PC-9 (cell line): ENCODE measurements at regions not wholly inside any gene's neighbourhood (a gene's known extent, or its start where the extent isn't known, plus 50 kb on each side); places are given as distances from the start of the nearest gene placed in this dataset.

ENCODE experiments used
- BruUV-seq: library from RNA; stranded (reverse); fragments of 400-500 nt; replicated peaks from 2 replicates; lab custom pipeline; 2021; lab: Mats Ljungman, UMichigan
- CTCF ChIA-PET: fragments of 300-600 bp; sonication (Branson Sonifier 250); formaldehyde crosslinking; loops from one replicate; lab custom pipeline; 2022; ENCODE audit warnings: antibody characterized with exemption; lab: Charles Lee
- POLR2A ChIA-PET: fragments of 300-600 bp; sonication (Branson Sonifier 250); formaldehyde crosslinking; loops from one replicate; lab custom pipeline; 2022; ENCODE audit warnings: antibody characterized with exemption; ENCODE audit not compliant: unreplicated experiment; lab: Charles Lee
- DNase-seq, 2 experiments: peaks; one replicate each; pipeline versions ENCODE4 v3.0.0 to v3.0.0-alpha.2; 2015 to 2022; ENCODE audit warnings: mixed read lengths in 1 of 2
- H2AFZ ChIP-seq: fragments of 200-600 bp; sonication (generic); 2 replicates; pipeline ENCODE4 v1.8.1; 2017; ENCODE audit warnings: antibody characterized with exemption
- H3F3A ChIP-seq: fragments of 200-600 bp; sonication (generic); 2 replicates; pipeline ENCODE4 v1.8.1; 2017; ENCODE audit warnings: antibody characterized with exemption, mild to moderate bottlenecking, low read depth; ENCODE audit not compliant: insufficient read depth
- H3K27ac ChIP-seq: fragments of 200-600 bp; sonication (generic); 2 replicates; pipeline ENCODE4 v1.6.1; 2016; ENCODE audit warnings: mixed run types
- H3K27me3 ChIP-seq: fragments of 200-600 bp; sonication (generic); 2 replicates; pipeline ENCODE4 v1.6.1; 2016; ENCODE audit warnings: low read depth, mixed run types; ENCODE audit not compliant: insufficient read depth
- H3K36me3 ChIP-seq: fragments of 200-600 bp; sonication (generic); 2 replicates; pipeline ENCODE4 v1.6.1; 2016; ENCODE audit warnings: low read depth, mixed run types
- H3K4me1 ChIP-seq: fragments of 200-600 bp; sonication (generic); replicated peaks from 2 replicates; pipeline ENCODE4 v1.6.1; 2016; ENCODE audit warnings: mixed run types; ENCODE audit not compliant: insufficient read depth
- H3K4me2 ChIP-seq: fragments of 200-600 bp; sonication (generic); 2 replicates; pipeline ENCODE4 v1.6.1; 2017; ENCODE audit warnings: mixed run types
- H3K4me3 ChIP-seq: fragments of 200-600 bp; sonication (generic); 2 replicates; pipeline ENCODE4 v1.6.1; 2016; ENCODE audit warnings: mixed run types
- H3K79me2 ChIP-seq: fragments of 200-600 bp; sonication (generic); 2 replicates; pipeline ENCODE4 v1.6.1; 2017; ENCODE audit warnings: low read depth, mixed run types
- H3K9me2 ChIP-seq: fragments of 200-600 bp; sonication (generic); 2 replicates; pipeline ENCODE4 v1.8.1; 2017; ENCODE audit warnings: mild to moderate bottlenecking; ENCODE audit not compliant: insufficient read depth
- H3K9me3 ChIP-seq: fragments of 200-600 bp; sonication (generic); 2 replicates; pipeline ENCODE4 v1.8.1; 2016; ENCODE audit warnings: low read depth; ENCODE audit not compliant: insufficient read depth
- H4K20me1 ChIP-seq: fragments of 200-600 bp; sonication (generic); 2 replicates; pipeline ENCODE4 v1.8.1; 2017; ENCODE audit not compliant: insufficient read depth
- EZH2 ChIP-seq: fragments of 200-600 bp; sonication (generic); IDR thresholded peaks from 2 replicates; pipeline ENCODE4 v1.8.0; 2017; ENCODE audit warnings: antibody characterized with exemption, low read depth
- intact Hi-C: fragments of 100-400 bp; cut with micrococcal nuclease; formaldehyde crosslinking; loops from one replicate; pipeline ENCODE4 v1.10.0; 2022; ENCODE audit not compliant: unreplicated experiment
- TF ChIP-seq, protein P1 (sequence below): fragments of 200-600 bp; sonication (generic); conservative IDR thresholded peaks from 2 replicates; pipeline ENCODE4 v1.6.1; 2017; ENCODE audit warnings: mixed run types, antibody characterized with exemption, mild to moderate bottlenecking, moderate library complexity

DNA sequence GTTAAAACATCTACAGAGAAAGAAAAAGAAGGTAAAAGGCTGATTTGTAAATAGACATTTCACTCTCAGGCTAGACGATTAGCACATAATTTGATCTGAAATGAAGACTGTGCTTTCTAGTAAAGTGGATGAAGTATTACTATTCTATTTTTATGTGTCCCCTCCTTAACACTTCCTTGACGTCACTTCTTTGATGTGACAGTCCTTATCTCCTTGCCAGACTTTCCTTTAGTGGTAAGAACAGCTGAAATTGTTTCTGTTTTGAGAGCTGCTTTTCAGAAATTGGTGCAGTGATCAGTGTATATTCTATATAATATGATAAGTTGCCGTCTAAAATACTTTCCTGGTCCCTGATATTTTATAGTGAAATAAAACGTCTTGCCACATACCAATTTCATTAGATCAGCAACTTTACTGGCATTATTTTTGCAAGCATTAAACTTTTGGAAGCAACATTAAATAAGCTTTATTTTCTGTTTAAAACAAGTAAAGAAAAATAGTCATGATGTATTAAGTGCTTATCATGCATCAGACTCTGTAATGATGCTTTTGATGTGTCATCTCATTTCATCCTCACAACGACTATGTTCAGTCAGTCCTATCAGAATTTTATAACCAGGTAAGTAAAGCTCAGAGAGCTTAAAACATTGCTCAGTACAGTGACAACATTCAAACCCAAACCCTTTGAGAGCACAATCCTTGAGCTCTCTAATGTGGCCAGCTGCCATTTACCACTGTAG lies 210.3 kb upstream of the PCDH9 start:
- Histone ChIP-seq H3F3A (no peaks in the 10 kb centered on the region), H2AFZ (no peak overlapping the region), H3K4me1 (no peaks in the 10 kb centered on the region), H3K9me3 (no peaks in the 10 kb centered on the region), H3K27me3 (no peaks in the 10 kb centered on the region), H3K36me3 (no peaks in the 10 kb centered on the region), H3K9me2 (no peaks in the 10 kb centered on the region), H3K79me2 (no peaks in the 10 kb centered on the region), H4K20me1 (no peaks in the 10 kb centered on the region), H3K4me2 (no peak overlapping the region), H3K4me3 (no peak overlapping the region), H3K27ac (no peak overlapping the region)
- ChIA-PET CTCF (no interaction called here), POLR2A (no interaction called here)
- TF ChIP-seq, protein P1, sequence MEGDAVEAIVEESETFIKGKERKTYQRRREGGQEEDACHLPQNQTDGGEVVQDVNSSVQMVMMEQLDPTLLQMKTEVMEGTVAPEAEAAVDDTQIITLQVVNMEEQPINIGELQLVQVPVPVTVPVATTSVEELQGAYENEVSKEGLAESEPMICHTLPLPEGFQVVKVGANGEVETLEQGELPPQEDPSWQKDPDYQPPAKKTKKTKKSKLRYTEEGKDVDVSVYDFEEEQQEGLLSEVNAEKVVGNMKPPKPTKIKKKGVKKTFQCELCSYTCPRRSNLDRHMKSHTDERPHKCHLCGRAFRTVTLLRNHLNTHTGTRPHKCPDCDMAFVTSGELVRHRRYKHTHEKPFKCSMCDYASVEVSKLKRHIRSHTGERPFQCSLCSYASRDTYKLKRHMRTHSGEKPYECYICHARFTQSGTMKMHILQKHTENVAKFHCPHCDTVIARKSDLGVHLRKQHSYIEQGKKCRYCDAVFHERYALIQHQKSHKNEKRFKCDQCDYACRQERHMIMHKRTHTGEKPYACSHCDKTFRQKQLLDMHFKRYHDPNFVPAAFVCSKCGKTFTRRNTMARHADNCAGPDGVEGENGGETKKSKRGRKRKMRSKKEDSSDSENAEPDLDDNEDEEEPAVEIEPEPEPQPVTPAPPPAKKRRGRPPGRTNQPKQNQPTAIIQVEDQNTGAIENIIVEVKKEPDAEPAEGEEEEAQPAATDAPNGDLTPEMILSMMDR = no peak
- no peak for TF ChIP-seq EZH2
- no peak for DNase-seq
- no TSS peak for BruUV-seq
- intact Hi-C loops = no loop called here

DNA sequence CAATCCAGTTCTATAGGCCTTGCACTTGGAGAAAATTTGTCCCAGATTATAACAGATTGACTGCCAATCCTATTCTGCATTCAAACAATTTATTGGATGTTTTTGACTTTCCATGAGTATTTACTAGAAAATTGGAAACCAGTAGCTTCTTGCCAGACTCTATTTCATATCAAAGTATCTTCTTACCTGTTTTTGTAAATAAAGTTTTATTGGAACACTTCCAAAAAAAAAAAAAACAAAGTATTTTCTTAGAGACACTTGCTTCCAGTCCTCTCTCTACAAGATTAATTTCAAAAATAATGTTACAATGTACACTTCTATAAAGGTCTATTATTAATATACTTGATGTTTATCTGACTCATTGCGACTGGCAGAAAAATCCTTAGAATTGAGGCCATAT lies 209.2 kb upstream of the PCDH9 start:
- no peaks in the 10 kb centered on the region for H3F3A ChIP-seq
- no peak for TF ChIP-seq EZH2
- TF ChIP-seq, protein P1 = no peak
- no peak overlapping the region for H3K4me2 ChIP-seq
- no peaks in the 10 kb centered on the region for H3K36me3 ChIP-seq
- intact Hi-C loops = no loop called here
- no peak overlapping the region for H3K27ac ChIP-seq
- no peaks in the 10 kb centered on the region for H3K9me3 ChIP-seq
- no peaks in the 10 kb centered on the region for H3K9me2 ChIP-seq
- H3K4me1 ChIP-seq = no peaks in the 10 kb centered on the region
- CTCF ChIA-PET = no interaction called here
- DNase-seq = no peak
- no peaks in the 10 kb centered on the region for H3K79me2 ChIP-seq
- BruUV-seq = no TSS peak
- POLR2A ChIA-PET = no interaction called here
- no peak overlapping the region for H3K4me3 ChIP-seq
- no peak overlapping the region for H2AFZ ChIP-seq
- H3K27me3 ChIP-seq = no peaks in the 10 kb centered on the region
- H4K20me1 ChIP-seq = no peaks in the 10 kb centered on the region

DNA sequence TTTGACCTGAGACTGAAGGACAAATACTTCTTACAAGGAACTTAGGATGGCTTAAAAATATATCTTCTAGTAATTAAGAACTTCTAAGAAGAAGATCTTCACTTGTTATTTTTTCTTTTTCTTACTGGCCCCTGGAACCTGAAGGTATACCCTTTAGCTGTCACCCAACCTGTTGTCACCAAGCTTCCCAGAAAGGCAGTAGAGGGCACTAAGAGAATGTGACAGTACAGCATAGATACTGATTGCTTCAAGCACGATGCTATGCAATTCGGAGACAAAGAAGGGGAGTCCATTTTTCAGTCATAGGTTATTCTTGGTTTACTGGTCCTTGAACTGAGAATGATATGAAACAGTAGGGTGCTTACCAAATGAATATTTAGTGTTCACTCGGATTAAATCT lies 208.3 kb upstream of the PCDH9 start:
- no peaks in the 10 kb centered on the region for H4K20me1 ChIP-seq
- H3K9me2 ChIP-seq = no peaks in the 10 kb centered on the region
- no peaks in the 10 kb centered on the region for H3F3A ChIP-seq
- no peak overlapping the region for H3K4me3 ChIP-seq
- H3K27ac ChIP-seq = no peak overlapping the region
- TF ChIP-seq, protein P1 = no peak
- TF ChIP-seq EZH2 = no peak
- no peaks in the 10 kb centered on the region for H3K79me2 ChIP-seq
- no peaks in the 10 kb centered on the region for H3K27me3 ChIP-seq
- H2AFZ ChIP-seq = no peak overlapping the region
- no peak overlapping the region for H3K4me2 ChIP-seq
- no peaks in the 10 kb centered on the region for H3K4me1 ChIP-seq
- POLR2A ChIA-PET = no interaction called here
- intact Hi-C loops = no loop called here
- no peak for DNase-seq
- CTCF ChIA-PET = no interaction called here
- BruUV-seq = no TSS peak
- H3K9me3 ChIP-seq = no peaks in the 10 kb centered on the region
- H3K36me3 ChIP-seq = no peaks in the 10 kb centered on the region
